ENCODE measurements at regions not wholly inside any gene's neighbourhood (a gene's known extent, or its start where the extent isn't known, plus 50 kb on each side); places are given as distances from the start of the nearest gene placed in this dataset.

- Mint-ChIP-seq H3K27ac (no peak overlapping the region), H3K9me3 (no peaks in the 10 kb centered on the region), H3K4me3 (no peak overlapping the region)
Measured at GRCh38 chr2:238644095-238645081, 203.5 kb upstream of the TWIST2 start.

GRCh38 chr2:238645095-238645494 lies 202.8 kb upstream of the TWIST2 start:
- Mint-ChIP-seq H3K4me3 (no peak overlapping the region), H3K27me3 (peaks cover 13% of the 10 kb centered on the region), H3K36me3 (ENCODE audit: low read depth) (no peaks in the 10 kb centered on the region), H3K27ac (no peak overlapping the region), H3K4me1 (ENCODE audit: low read depth) (peaks cover 15% of the 10 kb centered on the region), H3K9me3 (no peaks in the 10 kb centered on the region)
- intact Hi-C loops (cut with micrococcal nuclease): no loop called here

More at GRCh38 chr2:238644095-238645081, 203.5 kb upstream of the TWIST2 start:
- Mint-ChIP-seq H3K27me3 (peaks cover 12% of the 10 kb centered on the region), H3K36me3 (ENCODE audit: low read depth) (no peaks in the 10 kb centered on the region), H3K4me1 (ENCODE audit: low read depth) (peaks cover 15% of the 10 kb centered on the region)
- intact Hi-C loops (cut with micrococcal nuclease): no loop called here

- intact Hi-C loops (cut with micrococcal nuclease): no loop called here
- peaks cover 13% of the 10 kb centered on the region for H3K27me3 Mint-ChIP-seq
- no peak overlapping the region for H3K4me3 Mint-ChIP-seq
- no peaks in the 10 kb centered on the region for H3K9me3 Mint-ChIP-seq
- H3K4me1 Mint-ChIP-seq (ENCODE audit: low read depth): peaks cover 15% of the 10 kb centered on the region
- no peaks in the 10 kb centered on the region for H3K36me3 Mint-ChIP-seq (ENCODE audit: low read depth)
- H3K27ac Mint-ChIP-seq: no peak overlapping the region
Measured at GRCh38 chr2:238645716-238646115, 202.2 kb upstream of the TWIST2 start.

GRCh38 chr2:238646281-238646680 lies 201.6 kb upstream of the TWIST2 start:
- H3K4me1 Mint-ChIP-seq (ENCODE audit: low read depth): peaks cover 15% of the 10 kb centered on the region
- intact Hi-C loops (cut with micrococcal nuclease): no loop called here
- H3K27ac Mint-ChIP-seq: no peak overlapping the region
- H3K9me3 Mint-ChIP-seq: no peaks in the 10 kb centered on the region
- H3K36me3 Mint-ChIP-seq (ENCODE audit: low read depth): no peaks in the 10 kb centered on the region
- H3K27me3 Mint-ChIP-seq: peaks cover 13% of the 10 kb centered on the region
- no peak overlapping the region for H3K4me3 Mint-ChIP-seq

- Mint-ChIP-seq H3K27ac (no peak overlapping the region), H3K9me3 (no peaks in the 10 kb centered on the region), H3K4me3 (no peak overlapping the region), H3K27me3 (peaks cover 13% of the 10 kb centered on the region), H3K4me1 (ENCODE audit: low read depth) (peaks cover 15% of the 10 kb centered on the region), H3K36me3 (ENCODE audit: low read depth) (no peaks in the 10 kb centered on the region)
- intact Hi-C loops (cut with micrococcal nuclease): no loop called here
Measured at GRCh38 chr2:238646803-238647202, 201.1 kb upstream of the TWIST2 start.

DNA sequence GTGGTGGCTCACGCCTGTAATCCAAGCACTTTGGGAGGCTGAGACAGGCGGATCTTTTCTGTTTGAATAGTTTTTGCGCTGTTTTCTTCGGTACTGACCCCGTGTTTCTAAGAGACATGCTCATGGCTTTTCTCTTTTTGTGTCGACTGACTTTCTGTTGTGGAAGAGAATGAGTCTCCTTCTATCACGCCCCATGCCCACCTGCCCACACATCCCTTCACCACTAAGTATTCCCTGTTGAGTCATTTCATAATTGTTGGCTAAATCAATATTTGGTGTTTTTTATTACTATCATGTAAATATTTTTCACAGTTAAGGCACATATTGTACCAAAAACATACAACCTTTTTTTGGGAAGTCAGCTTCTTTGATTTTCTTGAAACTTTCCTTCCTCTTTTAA lies 198.8 kb upstream of the TWIST2 start:
- Mint-ChIP-seq H3K27ac (no peak overlapping the region), H3K4me3 (no peak overlapping the region), H3K27me3 (peaks cover 9% of the 10 kb centered on the region), H3K9me3 (no peaks in the 10 kb centered on the region), H3K4me1 (ENCODE audit: low read depth) (peaks cover 8% of the 10 kb centered on the region), H3K36me3 (ENCODE audit: low read depth) (no peaks in the 10 kb centered on the region)
- intact Hi-C loops (cut with micrococcal nuclease): no loop called here

GRCh38 chr2:238649936-238650518 lies 197.9 kb upstream of the TWIST2 start:
- Mint-ChIP-seq H3K9me3 (no peaks in the 10 kb centered on the region), H3K4me1 (ENCODE audit: low read depth) (no peaks in the 10 kb centered on the region), H3K36me3 (ENCODE audit: low read depth) (no peaks in the 10 kb centered on the region), H3K27ac (no peak overlapping the region), H3K27me3 (peaks cover 5% of the 10 kb centered on the region), H3K4me3 (no peak overlapping the region)
- intact Hi-C loops (cut with micrococcal nuclease): no loop called here

DNA sequence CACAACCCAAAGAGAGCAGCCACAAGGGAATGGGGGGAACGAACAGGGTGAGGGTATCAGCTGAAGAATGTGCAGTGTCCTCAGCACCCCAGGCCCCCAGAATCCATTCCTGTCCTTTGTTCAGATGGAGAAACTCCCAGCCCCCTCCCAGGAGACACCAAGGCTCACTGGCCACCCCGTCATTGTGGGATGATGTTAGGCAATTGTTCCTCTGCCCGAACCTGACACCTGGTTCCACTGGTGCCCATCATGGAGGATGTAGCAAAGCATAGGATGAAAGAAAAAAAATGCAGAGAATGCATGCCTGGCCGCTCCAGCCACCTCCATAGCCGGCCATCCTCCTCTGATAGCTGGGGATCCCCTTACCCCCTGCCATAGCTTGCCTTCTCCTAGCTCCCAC lies 197.3 kb upstream of the TWIST2 start:
- Mint-ChIP-seq H3K36me3 (ENCODE audit: low read depth) (no peaks in the 10 kb centered on the region), H3K4me3 (no peak overlapping the region), H3K9me3 (no peaks in the 10 kb centered on the region), H3K27me3 (peaks cover 5% of the 10 kb centered on the region), H3K4me1 (ENCODE audit: low read depth) (no peaks in the 10 kb centered on the region), H3K27ac (no peak overlapping the region)
- intact Hi-C loops (cut with micrococcal nuclease): no loop called here

DNA sequence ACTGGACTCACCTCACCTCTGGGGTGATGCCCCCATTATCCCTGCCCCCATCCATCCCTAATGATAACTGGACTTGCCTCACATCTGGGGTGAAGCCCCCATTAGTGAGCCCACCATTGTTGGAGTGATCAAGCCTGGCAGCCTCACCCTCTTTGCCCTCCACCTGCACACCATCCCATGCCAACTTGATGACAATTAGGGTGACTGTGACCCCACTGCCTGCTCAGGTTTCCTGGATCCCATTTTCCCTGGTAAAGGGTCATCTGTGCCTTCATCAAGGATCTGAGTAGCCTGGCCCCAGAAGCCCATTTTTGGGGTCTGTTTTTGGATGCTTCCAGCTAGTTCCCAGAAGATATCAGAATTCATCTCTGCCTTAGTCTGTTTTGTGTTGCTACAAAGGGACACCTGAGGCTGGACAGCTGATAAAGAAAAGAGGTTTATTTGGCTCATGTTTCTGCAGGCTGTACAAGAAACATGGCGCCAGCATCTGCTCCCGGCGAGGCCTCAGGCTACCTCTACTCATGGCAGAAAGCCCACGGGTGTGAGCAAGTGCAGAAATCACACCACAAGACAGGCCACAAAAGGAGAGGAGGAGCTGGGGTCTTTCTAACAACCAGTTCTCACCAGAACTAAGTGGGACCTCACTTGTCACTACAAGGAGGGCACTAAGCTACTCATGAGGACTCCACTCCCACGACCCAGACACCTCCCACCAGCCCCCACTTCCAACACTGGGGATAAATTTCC lies 196.4 kb upstream of the TWIST2 start:
- Mint-ChIP-seq H3K4me1 (ENCODE audit: low read depth) (no peaks in the 10 kb centered on the region), H3K36me3 (ENCODE audit: low read depth) (no peaks in the 10 kb centered on the region), H3K27me3 (peaks cover 5% of the 10 kb centered on the region), H3K27ac (no peak overlapping the region), H3K9me3 (no peaks in the 10 kb centered on the region), H3K4me3 (no peak overlapping the region)
- intact Hi-C loops (cut with micrococcal nuclease): no loop called here

DNA sequence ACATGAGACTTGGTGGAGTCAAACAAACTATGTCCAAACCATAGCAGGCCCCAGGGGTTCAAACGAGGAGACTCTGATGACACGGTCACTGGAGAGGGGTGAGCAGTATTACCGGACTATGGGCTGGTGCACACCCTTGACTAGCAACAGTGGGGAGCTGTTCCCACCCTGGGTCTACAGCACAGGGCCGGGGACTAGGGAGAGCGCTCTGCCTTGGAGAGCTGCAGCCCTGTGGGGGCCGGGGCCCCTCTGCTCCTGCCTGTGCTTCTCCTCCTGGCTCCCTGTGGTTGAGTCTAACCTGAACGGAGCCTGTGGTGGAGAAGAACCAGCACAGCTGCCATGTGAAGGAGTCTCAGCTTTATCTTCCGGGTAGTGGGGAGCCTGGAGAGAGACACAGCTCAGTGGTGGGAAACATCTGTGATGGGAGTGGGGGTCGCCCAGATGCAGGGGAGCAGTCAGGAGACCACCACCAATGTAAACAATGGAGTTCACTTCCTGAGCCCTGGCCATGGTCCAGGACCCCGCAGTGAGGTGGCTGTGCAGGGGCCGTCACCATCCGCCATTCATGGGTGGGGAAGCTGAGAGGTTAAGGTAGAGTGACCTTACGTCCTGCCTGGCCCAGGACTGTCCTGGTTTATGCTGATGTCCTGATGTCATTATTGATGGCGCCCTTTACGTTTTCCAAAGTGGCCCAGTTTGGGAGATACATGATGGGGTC lies 195.7 kb upstream of the TWIST2 start:
- H3K27me3 Mint-ChIP-seq: peaks cover 1% of the 10 kb centered on the region
- H3K36me3 Mint-ChIP-seq (ENCODE audit: low read depth): no peaks in the 10 kb centered on the region
- intact Hi-C loops (cut with micrococcal nuclease): no loop called here
- no peaks in the 10 kb centered on the region for H3K4me1 Mint-ChIP-seq (ENCODE audit: low read depth)
- H3K9me3 Mint-ChIP-seq: no peaks in the 10 kb centered on the region
- H3K27ac Mint-ChIP-seq: no peak overlapping the region
- H3K4me3 Mint-ChIP-seq: no peak overlapping the region

- no peak overlapping the region for H3K27ac Mint-ChIP-seq
- H3K9me3 Mint-ChIP-seq: no peaks in the 10 kb centered on the region
- peaks cover 6% of the 10 kb centered on the region for H3K27me3 Mint-ChIP-seq
- no peak overlapping the region for H3K4me3 Mint-ChIP-seq
- H3K4me1 Mint-ChIP-seq (ENCODE audit: low read depth): no peaks in the 10 kb centered on the region
- no peaks in the 10 kb centered on the region for H3K36me3 Mint-ChIP-seq (ENCODE audit: low read depth)
- intact Hi-C loops (cut with micrococcal nuclease): no loop called here
Measured at GRCh38 chr2:238652771-238653157, 195.1 kb upstream of the TWIST2 start.

- Mint-ChIP-seq H3K36me3 (ENCODE audit: low read depth) (no peaks in the 10 kb centered on the region), H3K4me1 (ENCODE audit: low read depth) (no peaks in the 10 kb centered on the region), H3K9me3 (no peaks in the 10 kb centered on the region), H3K27me3 (peaks cover 6% of the 10 kb centered on the region), H3K4me3 (no peak overlapping the region), H3K27ac (no peak overlapping the region)
- intact Hi-C loops (cut with micrococcal nuclease): no loop called here
Measured at GRCh38 chr2:238653431-238654109, 194.3 kb upstream of the TWIST2 start.

DNA sequence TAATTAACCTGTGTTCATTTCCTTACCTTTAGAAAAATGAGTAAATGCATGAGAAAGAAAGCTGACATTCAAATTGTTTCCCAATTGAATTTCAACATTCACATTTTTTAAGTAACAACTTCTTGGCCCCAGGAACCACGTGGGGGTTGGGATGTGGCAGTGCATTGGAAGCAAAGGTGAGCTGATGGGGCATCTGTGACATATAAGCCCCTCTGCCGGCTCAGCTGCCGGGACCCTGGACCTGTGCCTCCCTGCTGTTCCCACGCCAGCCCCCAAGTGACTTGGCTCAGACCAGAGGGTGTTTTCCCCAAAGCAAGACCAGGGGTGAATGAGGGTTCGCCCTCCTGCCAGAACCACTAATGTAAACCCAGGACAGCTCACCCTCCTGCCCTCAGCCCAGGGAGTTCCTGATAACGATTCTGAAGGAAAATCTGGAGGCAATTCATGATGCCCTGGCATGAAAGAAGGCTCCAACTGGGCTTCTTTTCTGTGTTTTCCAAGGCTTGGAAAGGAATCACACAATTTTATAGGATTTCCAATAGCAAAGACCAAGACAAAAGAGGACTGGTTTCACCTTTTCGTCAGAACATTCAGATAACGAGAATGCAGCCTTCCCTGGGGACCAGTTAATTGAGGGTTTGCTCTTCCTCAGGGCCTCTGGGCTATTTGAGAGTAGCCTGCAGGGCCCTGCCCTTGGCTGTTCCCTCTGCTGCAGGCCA lies 193.2 kb upstream of the TWIST2 start:
- Mint-ChIP-seq H3K4me1 (ENCODE audit: low read depth) (no peaks in the 10 kb centered on the region), H3K36me3 (ENCODE audit: low read depth) (no peaks in the 10 kb centered on the region), H3K27ac (no peak overlapping the region), H3K27me3 (peaks cover 5% of the 10 kb centered on the region), H3K4me3 (no peak overlapping the region), H3K9me3 (no peaks in the 10 kb centered on the region)
- intact Hi-C loops (cut with micrococcal nuclease): no loop called here
